ENCODE measurements at regions not wholly inside any gene's neighbourhood (a gene's known extent, or its start where the extent isn't known, plus 50 kb on each side); places are given as distances from the start of the nearest gene placed in this dataset.

GRCh38 chr1:91122106-91122717, 100.4 kb upstream of the ZNF644 start (continued):
- TF ChIP-seq ZNF280B (CRISPR knock-in tag; IDR thresholded peaks at IDR 0.05): no peak
- TF ChIP-seq E2F1 (CRISPR knock-in tag; IDR thresholded peaks at IDR 0.05): no peak
- no peak for TF ChIP-seq NFATC3 (IDR thresholded peaks at IDR 0.05)
- TF ChIP-seq POLR2AphosphoS5 (IDR thresholded peaks at IDR 0.05; ENCODE audit: control insufficient read depth, insufficient read depth, low read depth, low read length): no peak
- no peak for TF ChIP-seq THRB (CRISPR knock-in tag; conservative IDR thresholded peaks at IDR 0.05)
- no peak for TF ChIP-seq RFX7 (CRISPR knock-in tag; IDR thresholded peaks at IDR 0.05)
- no peak for TF ChIP-seq CUX1 (CRISPR knock-in tag; IDR thresholded peaks at IDR 0.05)

Measured in K562 (cell line).